NCI-H2196 treated with DMSO at 0.1 percent for 48 hours (cell line): ENCODE measurements at regions not wholly inside any gene's neighbourhood (a gene's known extent, or its start where the extent isn't known, plus 50 kb on each side); places are given as distances from the start of the nearest gene placed in this dataset.

Source experiments
- DNase-seq: peaks from one replicate; lab custom pipeline; 2025; ENCODE audit not compliant: unreplicated experiment; lab: John Stamatoyannopoulos, UW

GRCh38 chr2:12795851-12796250 lies 79.1 kb downstream of the TRIB2 start:
- DNase-seq: no peak

GRCh38 chr2:12796657-12797056 lies 79.9 kb downstream of the TRIB2 start:
- no peak for DNase-seq

- no peak for DNase-seq
These were observed 81.1 kb downstream of the TRIB2 start for GRCh38 chr2:12797815-12798214.

- no peak for DNase-seq
These were observed 86.9 kb downstream of the TRIB2 start for GRCh38 chr2:12803607-12804006.

DNA sequence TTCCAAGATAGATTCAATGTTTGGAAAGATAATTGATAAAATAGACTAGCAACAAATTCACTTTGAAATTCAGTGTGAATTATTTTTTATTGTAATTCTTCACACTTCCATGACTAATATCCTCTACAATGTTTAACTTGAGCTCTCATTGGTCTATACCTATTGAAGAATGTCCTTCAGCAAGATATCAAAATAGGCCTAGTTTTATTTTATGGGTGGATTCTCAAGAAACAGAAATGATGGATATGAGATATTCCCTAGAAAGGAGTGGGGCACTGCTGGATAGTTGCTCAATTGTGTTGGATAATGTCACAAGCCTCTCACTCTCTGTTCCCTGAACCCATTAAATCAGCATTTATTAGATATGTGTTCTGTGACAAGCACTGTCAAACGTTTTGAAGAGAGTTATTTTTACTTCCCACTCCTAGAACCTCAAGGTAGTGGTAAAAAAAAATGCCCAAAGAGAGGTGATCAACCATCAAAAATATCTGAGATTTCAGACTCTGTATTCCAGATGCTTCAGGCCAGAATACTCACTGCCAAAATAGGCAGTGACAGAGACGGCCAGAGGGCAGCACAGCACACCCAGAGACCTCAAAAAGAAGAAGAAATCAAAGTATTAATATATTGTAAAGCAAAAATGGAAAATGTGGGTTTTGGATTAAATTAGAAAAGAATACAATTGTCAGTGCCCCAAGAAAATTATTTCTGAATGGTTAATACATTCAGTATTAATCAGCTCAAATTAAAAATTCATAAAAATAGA lies 87.5 kb downstream of the TRIB2 start:
- DNase-seq: no peak

- DNase-seq: no peak
These were observed 88.3 kb downstream of the TRIB2 start for GRCh38 chr2:12805033-12805432.

- DNase-seq: no peak
These were observed 90.0 kb downstream of the TRIB2 start for GRCh38 chr2:12806549-12807242.

DNA sequence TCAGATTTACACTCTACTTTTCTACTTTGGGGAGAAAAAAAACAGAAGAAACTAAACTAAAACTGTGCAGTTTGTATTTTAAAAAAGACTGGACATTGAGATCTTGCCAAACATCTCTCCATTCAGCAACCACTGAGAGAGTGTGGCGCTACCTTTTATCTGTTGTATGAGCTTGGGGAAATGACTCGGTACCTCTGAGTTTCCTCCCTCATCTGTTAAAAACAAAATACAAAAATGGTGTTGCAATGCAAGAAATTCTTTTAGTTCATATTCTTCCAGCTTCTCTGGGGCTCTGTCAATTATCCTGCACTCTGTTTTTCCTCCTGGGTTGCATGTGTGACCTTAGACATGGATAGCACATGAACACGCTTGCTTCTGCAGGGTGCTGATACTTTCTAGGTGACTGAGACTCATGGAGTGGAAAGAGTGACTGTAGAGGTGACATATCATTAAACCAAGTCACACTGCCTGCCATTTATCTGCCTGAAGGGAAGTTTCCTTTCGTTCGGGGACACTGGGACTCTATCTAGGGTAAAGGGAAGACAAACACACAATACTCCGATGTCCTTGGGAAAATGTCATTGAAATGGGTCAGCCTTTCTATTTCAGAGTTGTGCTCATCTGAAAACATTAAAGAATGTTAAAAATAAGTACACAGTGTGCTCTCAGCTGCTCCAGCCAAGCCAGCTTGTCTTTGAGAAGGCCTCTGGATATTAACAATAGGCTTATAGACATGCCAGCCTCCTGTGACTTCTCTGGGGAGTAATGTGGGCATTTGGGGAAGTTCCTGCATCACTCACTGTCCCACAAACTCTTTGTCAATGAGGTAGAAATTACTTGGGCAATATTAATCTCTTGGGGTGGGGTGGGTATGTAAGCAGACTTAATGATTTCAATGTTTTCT lies 91.4 kb downstream of the TRIB2 start:
- DNase-seq: no peak

DNA sequence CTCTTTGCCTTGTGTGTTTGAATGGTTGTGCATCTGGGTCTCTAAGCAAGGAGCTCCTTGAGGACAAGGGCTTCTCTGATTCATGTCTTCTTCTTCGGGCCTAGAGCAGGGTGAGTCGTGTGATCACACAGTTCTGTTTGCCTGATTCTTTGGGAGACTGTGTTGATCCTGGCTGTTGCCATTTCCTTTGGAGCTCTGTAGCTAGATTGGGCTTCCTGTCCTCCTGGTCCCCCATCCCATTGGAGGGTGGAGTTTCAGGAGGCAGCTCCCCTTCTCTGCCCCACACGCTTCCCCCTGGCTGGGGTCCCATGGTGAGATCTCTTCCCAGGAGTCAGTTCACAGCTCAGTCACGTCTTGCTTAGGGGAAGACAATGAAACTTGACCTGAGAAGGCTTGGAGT lies 92.8 kb downstream of the TRIB2 start:
- DNase-seq: no peak

DNA sequence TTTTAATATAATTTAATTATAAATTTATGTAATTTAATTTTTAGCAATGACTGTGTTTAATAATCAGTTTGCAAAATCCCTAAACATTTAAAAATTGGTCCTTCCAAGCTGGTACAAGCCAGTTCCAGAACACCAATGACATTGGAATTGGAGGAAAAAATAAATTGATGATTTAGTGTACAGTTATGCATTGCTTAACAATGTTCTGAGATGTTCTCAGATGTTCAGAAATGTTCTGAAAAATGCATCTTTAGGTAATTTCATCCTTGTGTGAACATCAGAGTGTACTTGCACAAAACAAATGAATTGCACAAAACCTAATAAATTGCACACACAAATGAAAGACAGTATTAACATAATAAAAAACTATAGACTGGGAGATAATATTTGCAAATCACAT lies 95.2 kb downstream of the TRIB2 start:
- DNase-seq: no peak

DNA sequence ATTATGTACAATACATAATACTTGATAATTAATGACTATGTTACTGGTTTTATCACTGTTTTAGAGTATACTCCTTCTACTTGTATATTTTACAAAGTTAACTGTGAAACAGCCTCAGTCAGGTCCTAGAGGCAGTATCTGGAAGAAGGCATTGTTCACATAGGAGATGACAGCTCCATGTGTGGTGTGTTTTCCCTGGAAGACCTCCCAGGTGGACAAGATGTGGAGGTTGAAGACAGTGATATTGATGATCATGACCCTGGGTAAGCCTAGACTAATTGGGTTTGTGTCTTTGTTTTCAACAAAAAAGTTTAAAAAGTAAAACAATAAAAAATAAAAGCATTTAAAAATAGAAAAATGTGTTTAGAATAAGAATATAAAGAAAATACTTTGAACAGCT lies 96.4 kb downstream of the TRIB2 start:
- DNase-seq: no peak

GRCh38 chr2:12816379-12817306 lies 99.9 kb downstream of the TRIB2 start:
- no peak for DNase-seq

- DNase-seq: no peak
These were observed 101.1 kb downstream of the TRIB2 start for GRCh38 chr2:12817870-12818269.

DNA sequence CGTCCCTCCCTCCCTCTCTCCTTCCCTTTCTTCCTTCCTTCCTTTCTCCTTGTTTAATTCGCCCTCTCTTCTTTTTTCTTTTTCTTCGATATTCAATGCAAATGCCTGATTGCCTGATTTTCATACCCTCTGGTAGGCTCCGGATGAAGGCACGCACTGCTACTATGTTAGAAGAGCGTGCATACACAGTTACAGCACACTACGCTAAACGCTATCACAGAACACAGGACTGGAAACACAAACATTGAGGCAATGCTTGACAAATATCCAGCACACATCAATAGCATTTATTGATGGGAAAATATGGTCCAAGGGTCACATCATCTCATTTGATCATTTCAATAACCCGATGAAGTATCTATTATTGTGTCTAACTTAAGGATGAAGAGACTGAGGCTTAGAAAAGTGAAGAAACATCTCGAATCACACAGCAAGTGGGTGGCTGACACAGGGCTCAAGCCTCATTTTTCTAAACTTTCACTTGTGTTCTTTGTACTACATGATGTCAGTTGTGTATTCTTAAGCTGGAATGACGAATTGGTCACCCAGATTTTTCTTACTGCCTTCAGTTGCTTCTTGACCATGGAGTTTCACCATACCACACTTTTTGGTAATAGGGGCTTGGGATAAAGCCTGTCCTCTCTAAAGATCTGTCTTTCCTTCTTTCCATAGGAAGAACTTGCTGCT lies 101.8 kb downstream of the TRIB2 start:
- no peak for DNase-seq

GRCh38 chr2:12819103-12819475 lies 102.4 kb downstream of the TRIB2 start:
- DNase-seq: no peak

DNA sequence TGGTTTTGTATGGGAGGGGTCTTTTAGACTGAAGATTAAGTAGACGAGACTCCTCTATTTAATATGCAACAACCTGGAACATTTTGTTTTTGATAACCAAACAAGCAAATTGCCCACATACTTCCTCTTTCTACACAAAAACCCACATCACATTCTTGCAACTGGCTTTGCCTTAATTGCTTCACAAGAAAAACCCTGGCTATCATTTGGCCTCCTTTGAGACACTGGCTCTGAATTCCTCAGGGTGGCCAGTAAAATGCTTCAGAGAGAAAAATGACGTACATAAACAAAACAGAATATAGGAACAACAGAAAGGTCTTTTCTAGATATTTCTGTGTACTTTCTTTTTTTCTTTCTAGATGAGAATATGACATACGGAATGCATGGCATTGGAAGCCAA lies 103.0 kb downstream of the TRIB2 start:
- DNase-seq: no peak

DNA sequence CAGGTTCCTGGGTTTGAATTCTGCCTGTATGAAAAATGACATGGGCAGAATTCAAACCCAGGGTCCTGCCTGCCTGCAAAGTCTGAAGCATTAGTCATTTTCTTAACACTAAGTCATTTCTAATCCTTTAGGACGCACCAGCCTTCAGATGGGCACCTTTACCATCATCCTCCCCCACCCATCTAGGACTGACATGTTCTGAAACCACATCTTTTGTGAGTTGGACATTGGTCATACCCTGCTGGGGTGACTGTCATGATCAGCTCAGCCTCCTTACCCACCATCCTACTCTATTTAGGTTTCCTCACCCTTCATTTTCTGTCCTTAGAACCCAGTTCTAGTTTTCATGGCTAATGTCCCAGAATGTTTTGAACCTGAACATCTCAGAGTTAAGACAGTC lies 104.9 kb downstream of the TRIB2 start:
- no peak for DNase-seq

DNA sequence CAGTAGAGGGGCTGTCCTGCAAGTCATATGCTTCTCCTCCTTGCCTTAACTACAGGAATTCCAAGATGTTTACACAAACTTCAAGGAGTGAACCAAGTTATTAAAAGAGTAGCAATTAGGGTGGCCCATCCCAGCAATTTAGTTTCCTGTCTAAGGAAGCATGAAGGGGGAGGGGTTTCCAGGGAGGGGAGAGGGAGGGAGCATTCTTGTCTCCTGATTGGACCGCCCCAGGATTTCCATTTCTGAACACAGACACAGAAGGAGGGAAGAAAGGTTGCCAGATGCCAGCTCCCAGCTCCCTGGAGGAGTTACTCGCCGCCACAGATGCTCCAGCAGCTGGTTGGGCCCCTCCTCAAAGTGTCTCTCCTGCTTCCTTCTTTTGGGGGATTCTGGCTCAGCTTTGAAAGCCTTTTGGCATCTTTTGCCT lies 107.6 kb downstream of the TRIB2 start:
- DNase-seq: no peak

DNA sequence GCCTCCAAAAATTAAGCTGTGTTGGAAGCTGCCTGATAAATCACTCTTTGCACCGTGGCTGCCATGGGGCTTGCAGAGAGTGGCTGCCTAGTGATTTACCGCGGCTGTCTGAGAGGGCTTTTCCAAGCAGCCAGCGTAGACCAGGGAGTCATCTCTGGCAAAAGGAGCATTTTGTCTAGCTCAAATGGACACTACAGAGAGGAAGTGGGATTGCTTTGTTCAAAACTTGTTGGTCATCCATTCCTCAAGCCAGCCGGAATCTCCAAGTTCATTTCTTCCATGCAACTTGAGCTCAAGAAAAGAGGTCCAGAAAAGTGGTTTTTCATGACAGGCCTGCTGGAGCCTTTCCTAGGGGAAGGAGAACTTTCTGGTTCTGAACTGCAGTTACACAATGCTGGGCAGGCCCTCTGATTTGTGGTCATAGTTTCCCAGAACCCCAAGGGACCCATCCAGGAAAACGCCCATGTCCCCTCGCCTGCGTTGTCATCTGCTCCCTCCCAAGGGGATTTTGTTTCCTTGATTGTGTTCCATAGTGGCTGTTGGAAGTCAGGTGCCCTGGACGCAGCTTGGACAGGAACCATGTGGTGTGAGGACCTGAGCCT lies 108.1 kb downstream of the TRIB2 start:
- no peak for DNase-seq

- no peak for DNase-seq
These were observed 110.0 kb downstream of the TRIB2 start for GRCh38 chr2:12826781-12827180.
